Body of pancreas (tissue), 4 donors: ENCODE measurements at regions not wholly inside any gene's neighbourhood (a gene's known extent, or its start where the extent isn't known, plus 50 kb on each side); places are given as distances from the start of the nearest gene placed in this dataset.
"Not testable (repeated sequence)": the region's sequence is repeated elsewhere in the genome, so short reads cannot be mapped to it uniquely, and the experiment has no call there.

Experiments
- CTCF ChIP-seq, 7 experiments: fragments of 450-650 bp in 4 of 7; fragments of 200-600 bp in 3 of 7; sonication (generic) in 3 of 7; IDR thresholded peaks; one replicate each; pipeline ENCODE4 v1.5.1; 2016 to 2019; ENCODE audit warnings: antibody characterized with exemption in 7 of 7
- POLR2A ChIP-seq, 3 donors: fragments of 450-650 bp; IDR thresholded peaks; one replicate each; pipeline ENCODE4 v1.6.1; 2016; ENCODE audit warnings: antibody characterized with exemption in 3 of 3, mild to moderate bottlenecking in 2 of 3

GRCh38 chr17:15850687-15851086 lies 94.2 kb upstream of the ADORA2B start:
- TF ChIP-seq POLR2A, CTCF (IDR thresholded peaks at IDR 0.05): not testable (repeated sequence)
